ENCODE measurements at regions not wholly inside any gene's neighbourhood (a gene's known extent, or its start where the extent isn't known, plus 50 kb on each side); places are given as distances from the start of the nearest gene placed in this dataset.

DNA sequence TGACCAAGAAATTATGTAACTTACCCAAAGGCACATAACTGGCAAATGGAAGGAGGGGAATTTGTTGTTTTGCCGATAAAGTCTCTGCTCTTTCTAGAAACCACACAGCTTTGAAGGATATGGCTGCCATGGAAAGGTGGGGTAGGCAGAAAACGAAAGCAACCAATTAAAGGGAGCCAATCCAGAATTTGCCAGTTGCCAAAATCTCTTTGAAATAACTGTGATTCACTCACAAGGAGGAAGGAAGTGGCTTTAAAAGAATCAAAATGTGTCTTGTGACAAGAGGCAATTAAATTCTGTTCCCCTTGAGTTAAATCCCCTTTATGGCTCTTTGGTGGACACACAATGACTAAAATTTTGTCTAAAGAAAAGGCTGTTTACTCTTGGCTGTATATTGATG lies 61.2 kb upstream of the CCDC190 start:
- no peak for TF ChIP-seq POLR2AphosphoS5 (IDR thresholded peaks at IDR 0.05; ENCODE audit: borderline replicate concordance, low read depth, low read length)
- no peak for TF ChIP-seq EZH2 (IDR thresholded peaks at IDR 0.05)
